ENCODE measurements at regions not wholly inside any gene's neighbourhood (a gene's known extent, or its start where the extent isn't known, plus 50 kb on each side); places are given as distances from the start of the nearest gene placed in this dataset.

DNA sequence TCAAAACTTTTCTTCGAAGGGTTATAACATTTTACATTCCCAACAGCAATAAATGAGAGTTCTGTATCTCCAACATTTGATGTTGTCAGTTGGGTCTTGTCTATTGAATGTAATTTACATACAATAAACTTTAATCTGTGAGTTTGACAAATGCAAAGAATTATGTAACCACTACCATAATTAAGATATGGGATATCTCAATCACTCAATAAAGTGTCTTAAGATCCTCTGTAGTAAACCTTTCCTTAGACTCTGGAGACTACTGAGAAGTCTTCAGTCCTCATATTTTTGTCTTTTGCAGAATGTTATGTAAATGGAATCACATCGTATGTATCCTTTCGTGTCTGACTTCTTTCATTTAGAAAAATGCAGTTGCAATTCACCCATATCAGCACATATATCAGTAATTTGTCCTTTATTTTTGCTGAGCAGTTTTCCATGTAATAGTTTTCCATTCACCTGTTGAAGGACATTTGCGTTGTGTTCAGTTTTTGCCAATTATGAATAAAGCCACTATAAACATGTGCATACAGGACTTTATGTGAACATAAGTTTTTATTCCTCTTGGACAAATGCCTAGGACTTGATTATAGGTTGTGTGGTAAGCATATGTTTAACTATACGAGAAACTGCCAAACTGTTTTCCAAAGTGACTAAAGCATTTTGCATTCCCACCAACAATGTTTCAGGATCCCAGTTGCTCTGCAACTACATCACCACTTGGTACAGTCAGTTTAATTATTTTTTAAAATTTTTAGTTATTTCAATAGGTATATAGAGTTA is 784.6 kb upstream of the ZNF608 start:
- DNase-seq (no peak), ATAC-seq (ENCODE audit: poor library complexity) (no peak)

DNA sequence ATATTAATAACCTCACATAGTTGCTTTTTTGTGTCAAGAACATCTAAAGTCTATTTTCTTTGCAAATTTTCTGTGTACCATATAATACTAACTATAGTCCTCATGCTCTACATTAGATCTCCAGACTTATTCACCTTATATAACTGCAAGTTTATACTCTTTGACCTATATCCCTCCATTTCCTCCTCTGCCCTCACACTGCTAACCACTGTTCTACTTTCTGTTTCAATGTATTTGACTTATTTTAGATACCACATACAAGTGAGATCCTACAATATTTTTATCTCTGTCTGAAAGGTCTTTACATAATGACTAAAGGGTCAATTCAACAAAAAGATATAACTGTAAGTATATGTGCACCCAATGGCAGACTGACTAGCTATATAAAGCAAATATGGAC is 789.7 kb upstream of the ZNF608 start:
- ATAC-seq (ENCODE audit: poor library complexity) = no peak

More for the DNA sequence above, 784.6 kb upstream of the ZNF608 start:
- intact Hi-C loops (cut with DNase I) = no loop called here

DNA sequence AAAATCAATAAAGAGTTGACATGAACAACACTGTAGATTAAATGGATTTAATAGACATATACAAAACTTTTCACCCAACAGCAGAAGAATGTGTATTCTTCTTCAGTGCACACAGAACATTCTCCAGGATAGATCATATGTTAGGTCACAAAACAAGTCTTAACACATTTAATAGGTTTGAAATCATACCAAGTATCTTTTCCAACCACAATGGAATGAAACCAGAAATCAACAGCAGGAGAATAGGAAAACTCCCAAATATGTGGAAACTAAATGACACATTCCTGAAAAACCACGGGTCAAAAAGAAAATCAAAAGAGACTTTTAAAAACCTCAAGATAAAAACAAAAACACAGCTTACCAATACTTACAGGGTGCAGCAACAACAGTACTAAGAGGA is 790.1 kb upstream of the ZNF608 start:
- DNase-seq = no peak
- no peak for ATAC-seq (ENCODE audit: poor library complexity)
- intact Hi-C loops (cut with DNase I) = no loop called here

More for the DNA sequence above, 789.7 kb upstream of the ZNF608 start:
- DNase-seq = no peak
- intact Hi-C loops (cut with DNase I) = no loop called here

DNA sequence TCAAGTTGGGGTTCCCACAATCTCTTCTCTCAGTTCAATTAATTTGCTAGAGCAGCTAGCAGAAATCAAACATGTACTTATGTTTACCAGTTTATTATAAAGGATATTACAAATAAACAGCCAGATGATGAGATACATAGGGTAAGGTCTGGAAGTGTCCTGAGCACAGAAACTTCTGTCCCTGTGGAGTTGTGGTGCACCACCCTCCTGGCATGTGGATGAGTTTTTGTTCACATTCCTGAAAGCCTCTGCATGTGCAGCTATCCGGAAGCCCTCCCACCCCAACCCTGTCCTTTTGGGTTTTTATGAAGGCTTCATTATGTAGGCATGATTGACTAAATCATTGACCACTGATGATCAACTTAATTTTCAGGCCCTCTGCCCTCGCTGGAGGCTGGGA is 791.2 kb upstream of the ZNF608 start:
- ATAC-seq (ENCODE audit: poor library complexity) (no peak), DNase-seq (no peak)
- intact Hi-C loops (cut with DNase I) = no loop called here

DNA sequence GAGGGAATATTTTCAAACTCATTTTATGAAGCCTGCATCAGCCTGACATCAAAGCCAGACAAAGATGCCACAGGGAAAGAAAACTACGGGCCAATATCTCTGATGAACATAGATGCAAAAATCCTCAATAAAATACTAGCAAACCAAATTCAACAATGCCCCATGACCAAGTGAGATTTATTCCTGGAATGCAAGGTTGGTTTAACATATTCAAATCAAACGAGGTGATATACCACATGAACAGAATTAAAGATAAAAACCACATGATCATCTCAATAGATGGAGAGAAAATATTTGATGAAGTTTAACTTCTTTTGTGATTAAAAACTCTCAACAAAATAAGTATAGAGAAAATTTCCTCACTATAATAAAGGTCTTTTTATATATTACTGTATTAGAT is 792.0 kb upstream of the ZNF608 start:
- intact Hi-C loops (cut with DNase I) = no loop called here
- DNase-seq = no peak
- no peak for ATAC-seq (ENCODE audit: poor library complexity)

DNA sequence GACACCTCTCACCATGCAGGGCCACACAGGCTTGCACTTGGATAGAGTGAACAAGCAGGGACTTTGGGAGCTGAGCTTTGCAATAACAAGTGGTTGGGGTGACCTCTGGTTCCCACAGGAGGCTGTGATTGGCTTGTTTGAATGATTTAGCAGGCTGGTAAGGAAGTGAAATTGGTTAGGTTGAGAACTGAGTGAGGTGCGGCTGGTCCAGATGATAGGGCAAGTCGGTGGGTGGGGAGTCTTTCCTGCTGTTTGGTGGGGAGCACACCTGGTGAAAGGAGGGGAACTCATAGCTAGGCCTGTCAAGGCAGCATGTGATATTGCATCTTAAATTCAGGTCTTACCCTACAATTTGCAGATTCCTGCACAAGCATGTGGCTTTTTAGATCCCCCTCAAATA is 794.6 kb upstream of the ZNF608 start:
- DNase-seq (no peak), ATAC-seq (ENCODE audit: poor library complexity) (no peak)
- intact Hi-C loops (cut with DNase I) = no loop called here

DNA sequence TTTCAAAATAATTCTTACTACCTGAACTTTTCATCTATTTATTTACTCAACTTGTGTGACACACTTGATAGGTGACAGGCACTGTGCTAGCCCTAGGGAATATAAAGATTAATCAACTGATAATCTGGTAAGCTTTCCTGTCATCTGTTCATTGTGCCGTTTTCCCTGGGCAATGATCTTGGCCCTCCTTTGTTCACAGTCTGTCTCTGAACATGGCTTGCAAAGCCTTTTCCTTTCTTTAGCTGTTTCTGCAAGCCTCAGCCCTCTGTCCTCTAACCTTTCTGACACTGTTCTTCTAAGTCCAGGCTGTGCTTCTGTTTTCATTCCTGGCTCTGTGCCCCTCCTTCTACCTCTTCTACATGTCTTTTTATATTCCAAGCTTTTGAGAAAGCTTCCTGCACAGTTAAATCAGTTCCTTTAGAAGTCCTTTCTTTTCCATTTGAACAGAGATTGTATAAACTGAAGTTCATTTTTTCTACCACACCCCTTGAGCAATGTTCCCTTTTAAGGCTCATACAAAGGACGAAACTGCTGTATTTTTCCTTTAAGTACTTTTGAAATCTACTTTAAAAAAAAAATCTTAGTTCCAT is 803.0 kb upstream of the ZNF608 start:
- ATAC-seq (ENCODE audit: poor library complexity) (peak; percentile 43), DNase-seq (no peak)
- intact Hi-C loops (cut with DNase I) = no loop called here

DNA sequence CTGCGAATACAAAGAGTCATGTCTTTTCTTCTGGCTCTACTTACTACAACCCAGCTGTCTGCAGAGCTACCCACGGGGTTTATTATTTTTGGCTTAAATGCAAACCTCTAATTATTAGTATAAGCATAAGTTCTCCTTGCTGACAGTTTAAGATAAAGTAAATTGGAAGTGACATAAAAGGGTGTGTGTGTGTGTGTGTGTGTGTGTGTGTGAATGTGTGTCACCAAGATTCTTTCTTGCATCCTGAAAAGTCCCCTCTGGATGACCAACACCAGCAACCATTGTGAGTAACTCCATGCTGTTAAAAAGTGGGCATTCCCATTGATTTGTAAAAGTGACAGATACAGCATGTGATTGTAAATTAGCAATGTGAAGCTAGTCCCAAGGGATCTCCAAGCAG is 803.8 kb upstream of the ZNF608 start:
- intact Hi-C loops (cut with DNase I) = no loop called here
- DNase-seq (no peak), ATAC-seq (ENCODE audit: poor library complexity) (peak; percentile 75)

DNA sequence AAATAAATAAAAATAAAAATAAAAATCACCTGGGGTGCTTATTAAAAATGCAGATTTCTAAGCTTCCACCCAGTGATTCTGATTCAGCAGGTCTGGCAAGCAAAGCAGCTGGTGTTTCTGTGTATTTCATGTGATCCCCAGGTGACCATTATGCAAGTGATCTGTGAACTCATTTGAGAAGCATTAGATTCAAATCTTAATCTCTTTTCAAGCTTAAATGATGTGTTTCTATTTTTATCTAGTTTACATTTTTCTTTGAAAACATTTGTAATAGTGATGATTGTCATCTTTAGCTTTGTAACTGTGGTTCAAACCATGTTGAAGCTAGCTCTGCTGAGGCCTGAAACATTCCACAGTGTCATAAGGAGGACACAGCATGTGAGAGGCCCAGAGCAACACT is 804.8 kb upstream of the ZNF608 start:
- DNase-seq (no peak), ATAC-seq (ENCODE audit: poor library complexity) (no peak)
- intact Hi-C loops (cut with DNase I) = no loop called here

DNA sequence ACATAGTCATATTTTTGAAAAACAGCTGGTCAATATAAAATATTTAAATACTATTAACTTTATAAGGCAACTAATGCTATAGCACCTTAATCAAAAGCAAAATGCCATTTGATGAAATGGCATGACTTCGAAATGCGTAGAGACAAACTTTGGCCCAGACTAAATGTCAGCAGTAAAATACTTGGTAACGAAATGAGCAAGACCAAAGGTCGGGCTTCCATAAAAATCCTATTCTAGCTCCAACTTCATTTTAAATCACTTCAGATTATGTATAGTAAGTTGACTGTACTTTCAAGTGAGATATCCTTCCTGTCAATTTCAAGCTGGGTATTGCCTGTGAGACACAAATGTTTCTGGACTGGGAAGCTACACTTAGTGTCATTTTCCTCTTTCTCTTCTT is 805.4 kb upstream of the ZNF608 start:
- intact Hi-C loops (cut with DNase I) = no loop called here
- DNase-seq (no peak), ATAC-seq (ENCODE audit: poor library complexity) (no peak)

DNA sequence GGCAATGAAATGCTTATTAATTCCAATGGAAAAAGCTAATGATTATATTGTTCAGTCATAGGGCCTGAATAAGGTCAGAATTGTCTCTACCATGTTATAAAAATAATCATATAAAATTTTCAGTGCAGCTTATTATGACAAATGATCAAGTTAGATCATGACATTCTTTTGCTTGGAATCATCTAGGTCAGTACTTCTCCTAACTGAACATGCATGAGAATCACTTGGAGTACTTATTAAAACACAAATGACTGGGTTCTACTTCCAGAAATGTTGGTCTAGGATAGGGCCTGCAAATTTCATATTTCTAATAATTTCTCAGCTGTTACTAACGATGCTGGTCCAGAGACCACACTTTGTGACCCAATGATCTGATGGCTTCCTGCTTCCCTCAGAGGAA is 806.0 kb upstream of the ZNF608 start:
- DNase-seq = no peak
- intact Hi-C loops (cut with DNase I) = no loop called here
- ATAC-seq (ENCODE audit: poor library complexity) = no peak

DNA sequence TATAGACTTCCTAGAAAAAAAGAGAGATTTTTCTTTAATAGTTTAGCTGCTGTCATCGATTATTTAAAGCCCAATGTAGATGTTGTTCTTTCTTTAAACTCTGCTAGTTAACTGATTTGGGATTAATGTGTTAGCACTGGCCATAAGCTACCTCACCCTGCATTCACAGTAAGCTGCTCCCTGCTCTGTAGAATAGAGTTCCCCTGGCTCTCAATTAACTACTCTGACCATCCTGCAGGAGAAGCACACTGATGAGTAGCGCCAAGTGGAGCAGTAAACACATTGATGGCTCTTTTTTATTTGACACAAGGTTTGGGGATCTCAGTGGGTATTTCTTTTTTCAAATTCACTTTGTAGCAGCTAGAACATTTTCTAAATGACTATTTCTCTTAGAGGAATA is 807.9 kb upstream of the ZNF608 start:
- DNase-seq (no peak), ATAC-seq (ENCODE audit: poor library complexity) (no peak)
- intact Hi-C loops (cut with DNase I) = no loop called here

DNA sequence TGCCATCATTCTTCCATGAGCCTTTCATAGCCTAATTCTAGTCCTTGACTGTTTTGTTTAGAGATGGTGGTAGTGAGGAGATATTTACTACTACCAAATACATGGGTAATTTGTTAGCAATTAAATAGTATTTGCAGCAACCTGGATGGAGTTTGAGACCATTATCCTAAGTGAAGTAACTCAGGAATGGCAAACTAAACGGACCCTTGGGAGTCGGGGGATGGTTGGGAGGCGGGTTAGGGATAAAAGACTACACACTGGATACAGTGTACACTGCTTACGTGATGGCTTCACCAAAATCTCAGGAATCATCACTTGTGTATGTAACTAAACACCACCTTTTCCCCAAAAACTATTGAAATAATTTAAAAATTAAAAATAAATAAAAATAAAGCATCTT is 809.2 kb upstream of the ZNF608 start:
- intact Hi-C loops (cut with DNase I) = no loop called here
- no peak for ATAC-seq (ENCODE audit: poor library complexity)

DNA sequence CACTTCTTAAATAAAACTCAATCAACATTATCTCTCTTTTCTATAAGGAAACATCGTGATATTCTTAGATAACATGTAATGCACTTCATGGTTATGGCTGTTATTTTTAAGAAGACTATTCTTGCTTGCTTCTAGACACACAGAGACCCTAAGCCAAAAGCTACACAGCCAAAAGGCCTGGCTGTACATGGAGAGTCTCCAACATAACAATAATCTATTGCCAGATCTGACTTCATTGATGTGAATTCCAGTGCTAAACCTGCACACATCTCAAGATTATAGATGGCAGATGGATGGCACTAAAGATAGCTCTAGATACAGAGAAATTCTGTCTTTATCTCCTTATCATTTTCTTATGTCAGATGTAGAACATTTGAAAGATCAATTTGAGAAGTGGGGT is 811.6 kb upstream of the ZNF608 start:
- DNase-seq = no peak
- no peak for ATAC-seq (ENCODE audit: poor library complexity)
- intact Hi-C loops (cut with DNase I) = no loop called here

More for the DNA sequence above, 809.2 kb upstream of the ZNF608 start:
- no peak for DNase-seq

DNA sequence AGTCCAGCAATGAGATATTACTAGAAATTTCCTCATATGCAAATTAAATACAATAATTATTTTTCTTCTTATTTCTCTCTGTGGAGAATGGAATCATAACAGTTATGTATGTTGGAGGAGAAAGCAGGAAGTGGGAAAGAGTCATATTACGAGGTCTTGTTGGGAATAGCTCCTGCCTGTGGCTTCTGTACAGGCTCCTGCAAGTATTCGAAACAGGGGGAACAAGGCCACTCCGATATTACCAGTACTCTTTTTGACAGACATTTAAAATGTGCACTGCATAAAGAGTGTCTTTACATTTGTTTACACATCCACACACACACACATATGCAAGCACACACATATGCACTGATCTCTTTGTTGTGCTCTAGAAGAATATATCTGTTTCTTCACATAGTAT is 812.0 kb upstream of the ZNF608 start:
- intact Hi-C loops (cut with DNase I) = no loop called here
- no peak for ATAC-seq (ENCODE audit: poor library complexity)
- no peak for DNase-seq

DNA sequence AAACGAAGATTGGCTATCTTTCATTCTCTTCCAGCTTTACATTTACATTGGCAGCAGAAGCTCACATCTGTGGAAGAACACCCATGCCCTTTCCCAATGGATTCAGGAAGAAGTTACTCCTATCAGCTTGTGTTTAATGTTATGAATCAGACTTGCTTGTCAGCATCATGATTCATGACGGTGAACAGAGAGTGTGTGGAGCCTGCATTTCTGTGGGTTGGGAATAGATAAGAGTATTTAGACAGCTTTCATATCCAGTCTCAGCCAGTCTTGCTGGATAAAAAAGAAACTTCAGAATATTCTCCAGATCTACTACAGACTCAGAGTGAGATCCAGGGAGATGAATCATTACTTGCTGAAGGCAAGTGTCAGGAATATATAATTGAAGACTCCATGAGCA is 812.9 kb upstream of the ZNF608 start:
- ATAC-seq (ENCODE audit: poor library complexity) = peak; percentile 46
- DNase-seq = no peak
- intact Hi-C loops (cut with DNase I) = no loop called here

DNA sequence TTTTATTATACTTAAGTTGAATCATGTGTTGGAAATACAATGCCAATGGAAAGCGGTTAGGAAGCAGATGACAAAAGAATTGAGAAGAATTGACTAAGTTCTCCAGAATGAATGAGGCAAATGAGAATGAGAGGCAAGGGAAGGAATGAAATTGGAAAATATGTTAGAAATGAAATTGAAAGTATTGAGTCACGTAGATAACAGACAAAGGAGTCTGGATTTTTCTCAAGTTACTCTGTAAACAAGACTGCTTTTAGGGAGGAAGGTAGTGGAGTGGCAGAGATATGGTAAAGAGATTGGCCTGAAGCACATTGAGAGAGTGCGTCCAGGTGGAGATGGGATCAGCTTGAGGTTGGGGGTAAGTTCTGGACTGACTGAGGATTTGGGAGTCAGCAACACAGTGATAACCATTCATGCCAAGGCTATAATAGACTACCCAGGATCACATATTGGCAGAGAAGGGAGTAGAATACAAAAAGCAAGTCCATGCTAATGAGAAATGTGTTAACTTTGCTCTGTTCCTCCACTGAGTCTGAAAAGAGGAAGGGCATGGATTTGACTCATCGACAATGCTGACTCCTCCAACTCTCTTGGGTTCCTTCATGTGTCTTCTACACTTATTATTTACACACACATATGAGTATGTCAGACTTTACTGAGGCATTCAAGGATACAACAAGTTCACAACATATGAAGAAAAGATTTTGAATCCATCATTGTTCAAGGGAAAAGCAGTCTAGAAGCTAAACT is 814.2 kb upstream of the ZNF608 start:
- intact Hi-C loops (cut with DNase I) = no loop called here
- no peak for ATAC-seq (ENCODE audit: poor library complexity)
- DNase-seq = no peak

DNA sequence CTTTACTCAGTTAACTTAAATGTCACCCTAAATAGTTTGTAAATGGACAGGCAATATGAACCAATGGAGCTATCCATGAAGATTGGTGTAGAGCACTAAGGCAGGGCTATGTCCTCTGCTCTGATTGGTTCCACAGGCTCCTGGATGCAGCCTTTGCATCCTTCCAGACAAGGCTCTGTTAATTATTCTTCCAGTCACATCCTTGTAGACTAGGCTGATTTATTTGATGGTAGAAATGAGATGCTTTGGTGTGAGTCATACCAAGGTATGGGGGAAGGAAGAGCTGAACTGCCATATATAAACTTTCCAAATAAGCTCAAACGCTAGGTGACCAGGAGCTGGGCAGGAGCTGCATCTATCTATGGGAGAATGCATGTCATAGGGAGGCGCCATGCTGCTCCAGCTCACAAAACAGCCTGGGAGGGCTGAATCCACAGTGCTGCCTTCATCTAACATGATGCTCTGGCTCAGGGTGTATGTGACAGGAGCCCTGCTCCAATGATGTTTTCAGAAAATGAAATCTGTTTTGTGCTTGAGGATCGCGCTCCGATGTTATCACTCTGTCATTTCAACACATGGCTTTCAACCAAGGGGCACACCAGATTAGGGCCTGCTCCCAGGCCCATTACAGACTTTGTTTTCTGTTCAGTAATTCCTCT is 818.0 kb upstream of the ZNF608 start:
- intact Hi-C loops (cut with DNase I) = no loop called here
- DNase-seq = no peak
- no peak for ATAC-seq (ENCODE audit: poor library complexity)

DNA sequence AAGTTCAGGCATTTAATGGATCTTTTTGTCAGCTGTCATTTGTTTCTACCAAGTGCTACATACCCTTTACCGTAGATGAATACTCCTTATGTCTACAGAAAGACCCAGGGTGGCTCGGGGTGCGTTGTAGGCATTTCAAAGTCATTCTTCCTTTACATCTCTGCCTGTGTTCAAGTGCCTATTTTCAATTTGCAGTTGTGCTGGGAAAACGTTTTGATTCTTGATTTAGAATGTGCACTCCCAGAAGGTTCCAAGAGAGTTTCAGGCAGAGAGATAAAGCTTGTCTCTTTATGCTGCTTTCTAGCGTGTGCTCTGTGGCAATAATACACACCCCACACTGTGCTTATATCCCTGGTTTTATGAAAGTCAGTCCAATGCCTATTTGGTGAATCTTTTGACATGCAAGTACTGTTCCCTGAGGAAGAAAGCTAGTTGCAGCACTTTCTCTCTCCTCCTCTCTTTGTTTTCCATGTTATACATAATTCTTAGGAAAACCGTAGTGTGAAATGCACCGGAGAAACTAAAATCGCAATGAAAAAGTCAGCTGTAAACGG is 828.1 kb upstream of the ZNF608 start:
- no peak for DNase-seq
- ATAC-seq (ENCODE audit: poor library complexity) = no peak
- intact Hi-C loops (cut with DNase I) = no loop called here
